Activated naive CD4-positive, alpha-beta T cell treated with anti-CD3 and anti-CD28 coated beads, Interleukin-2, amount 10 ng/mL, durations not matched to agents 7 days and 5 days (primary cell): ENCODE measurements at regions not wholly inside any gene's neighbourhood (a gene's known extent, or its start where the extent isn't known, plus 50 kb on each side); places are given as distances from the start of the nearest gene placed in this dataset.
"Not testable (repeated sequence)": the region's sequence is repeated elsewhere in the genome, so short reads cannot be mapped to it uniquely, and the experiment has no call there.

ENCODE experiments used
- CTCF ChIA-PET: fragments of 350-600 bp; sonication (Branson Sonifier 250); formaldehyde crosslinking; loops from one replicate; lab custom pipeline; 2021; ENCODE audit warnings: antibody characterized with exemption; lab: Charles Lee
- DNase-seq: peaks from one replicate; pipeline ENCODE4 v3.0.0-alpha.2; 2020
- H3K27ac Mint-ChIP-seq: one replicate; pipeline ENCODE4 v1.8.0; 2021; ENCODE audit warnings: mild to moderate bottlenecking, moderate library complexity, mixed read lengths
- H3K27me3 Mint-ChIP-seq: one replicate; pipeline ENCODE4 v1.8.0; 2021; ENCODE audit warnings: mild to moderate bottlenecking, mixed read lengths
- H3K36me3 Mint-ChIP-seq: one replicate; pipeline ENCODE4 v1.8.0; 2021; ENCODE audit warnings: mixed read lengths
- H3K4me1 Mint-ChIP-seq: one replicate; pipeline ENCODE4 v1.8.0; 2021; ENCODE audit warnings: mixed read lengths
- H3K4me3 Mint-ChIP-seq: one replicate; pipeline ENCODE4 v1.8.0; 2021; ENCODE audit warnings: mild to moderate bottlenecking, moderate library complexity, mixed read lengths
- H3K9me3 Mint-ChIP-seq: one replicate; pipeline ENCODE4 v1.8.0; 2021; ENCODE audit warnings: mixed read lengths

DNA sequence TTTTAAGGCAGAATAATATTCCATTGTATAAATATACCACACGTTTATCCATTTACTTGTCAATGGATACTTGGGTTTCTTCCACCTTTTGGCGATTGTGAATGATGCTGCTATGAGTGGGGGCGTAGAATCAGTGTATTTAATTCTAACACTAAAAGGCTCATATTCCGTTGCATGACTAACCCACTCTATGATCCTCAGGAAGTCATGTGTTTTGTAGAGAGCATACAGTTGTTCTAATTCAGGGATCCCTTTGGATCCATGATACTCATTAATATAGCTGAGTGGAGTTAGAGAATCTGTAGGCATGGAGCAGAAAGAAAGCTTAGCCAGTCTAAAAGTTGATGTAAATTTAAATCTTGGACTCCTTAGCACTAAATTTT lies 74.2 kb upstream of the TMEM170B start:
- Mint-ChIP-seq H3K9me3 (no peaks in the 10 kb centered on the region), H3K4me3 (no peak overlapping the region), H3K27ac (no peak overlapping the region), H3K4me1 (peaks cover 20% of the 10 kb centered on the region), H3K36me3 (no peaks in the 10 kb centered on the region), H3K27me3 (no peaks in the 10 kb centered on the region)
- CTCF ChIA-PET, result no interaction called here
- no peak for DNase-seq

DNA sequence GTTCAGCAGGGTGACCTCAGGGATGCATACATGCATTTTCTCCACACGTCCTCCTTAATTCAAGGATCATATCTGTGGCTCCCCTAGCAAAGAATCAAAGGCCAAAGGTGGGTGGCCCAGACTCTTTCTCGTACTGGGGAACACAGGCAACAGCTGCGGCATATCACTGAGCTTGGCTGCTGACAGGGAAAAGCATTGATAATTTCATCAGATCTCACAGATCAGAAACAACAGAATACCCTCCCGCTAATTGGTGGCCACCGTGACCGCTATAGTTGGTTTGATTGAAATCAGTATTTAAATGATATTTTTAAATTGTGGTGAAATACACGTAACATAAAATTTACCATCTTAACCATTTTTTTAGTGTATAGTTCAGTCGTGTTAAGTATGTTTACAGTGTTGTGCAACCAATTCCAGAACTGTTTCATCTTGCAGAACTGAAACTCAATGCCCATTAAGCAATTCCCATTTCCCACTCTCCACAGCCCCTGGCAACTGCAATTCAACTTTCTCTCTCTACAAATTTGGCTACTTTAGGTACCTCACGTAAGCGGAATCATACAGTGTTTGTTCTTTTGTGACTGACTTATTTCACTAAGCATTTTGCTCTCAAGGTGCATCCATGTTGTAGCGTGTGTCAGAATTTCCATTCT lies 74.7 kb upstream of the TMEM170B start:
- CTCF ChIA-PET, result no interaction called here

DNA sequence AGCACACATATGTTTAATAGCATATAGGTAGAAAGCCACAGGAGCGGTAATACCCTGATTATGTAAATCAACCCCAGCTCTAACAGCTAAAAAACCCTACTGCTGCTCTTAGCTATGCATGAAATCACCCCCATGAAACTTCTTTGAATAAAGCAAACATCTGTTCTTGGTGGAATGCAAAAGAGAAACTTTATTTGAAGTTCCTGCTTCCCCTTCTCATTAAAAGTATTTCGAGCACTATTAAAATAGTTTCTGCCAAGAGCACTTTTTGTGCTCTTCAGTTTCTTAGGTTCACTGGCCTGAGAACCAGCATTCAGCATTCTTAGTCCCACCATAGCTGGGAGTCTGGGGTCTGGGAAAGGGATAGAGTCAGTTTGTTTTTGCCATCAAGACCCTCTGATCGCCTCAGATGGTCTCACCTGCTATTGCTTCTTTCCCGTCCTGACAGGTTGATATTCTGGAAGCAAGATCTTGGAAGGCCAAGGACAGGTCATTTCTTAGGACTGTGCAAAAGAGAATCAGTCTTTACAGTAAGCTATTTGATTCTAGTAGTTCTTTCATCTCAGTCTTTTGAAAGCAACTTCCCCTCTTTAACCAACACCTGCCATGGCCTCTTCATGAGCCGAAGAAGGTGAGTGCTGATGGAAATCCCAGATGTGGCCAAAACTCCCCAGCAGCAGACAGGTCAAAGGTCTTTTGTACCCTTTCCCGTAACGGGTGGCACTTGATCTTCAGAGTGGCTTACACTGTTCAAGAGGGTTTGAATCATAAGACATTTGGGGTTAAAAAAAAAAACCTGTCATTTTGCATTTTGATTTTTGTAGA lies 76.5 kb upstream of the TMEM170B start:
- Mint-ChIP-seq H3K36me3 (no peaks in the 10 kb centered on the region), H3K27ac (no peak overlapping the region), H3K4me1 (peaks cover 20% of the 10 kb centered on the region), H3K4me3 (no peak overlapping the region), H3K9me3 (peaks cover 2% of the 10 kb centered on the region), H3K27me3 (peaks cover under 1% of the 10 kb centered on the region)
- no peak for DNase-seq
- CTCF ChIA-PET, result interaction anchor here (0.7 to 1.9 kb wide), 4 partner anchors 18 to 316 kb away, joined by 3 to 6 read pairs (median 3); no protein-coding TSS in a partner anchor

More for the DNA sequence above, 74.7 kb upstream of the TMEM170B start:
- H3K9me3 Mint-ChIP-seq, result no peaks in the 10 kb centered on the region
- H3K4me3 Mint-ChIP-seq, result no peak overlapping the region
- no peak overlapping the region for H3K27ac Mint-ChIP-seq
- no peaks in the 10 kb centered on the region for H3K36me3 Mint-ChIP-seq
- H3K27me3 Mint-ChIP-seq, result no peaks in the 10 kb centered on the region
- no peak for DNase-seq
- H3K4me1 Mint-ChIP-seq, result peaks cover 20% of the 10 kb centered on the region

DNA sequence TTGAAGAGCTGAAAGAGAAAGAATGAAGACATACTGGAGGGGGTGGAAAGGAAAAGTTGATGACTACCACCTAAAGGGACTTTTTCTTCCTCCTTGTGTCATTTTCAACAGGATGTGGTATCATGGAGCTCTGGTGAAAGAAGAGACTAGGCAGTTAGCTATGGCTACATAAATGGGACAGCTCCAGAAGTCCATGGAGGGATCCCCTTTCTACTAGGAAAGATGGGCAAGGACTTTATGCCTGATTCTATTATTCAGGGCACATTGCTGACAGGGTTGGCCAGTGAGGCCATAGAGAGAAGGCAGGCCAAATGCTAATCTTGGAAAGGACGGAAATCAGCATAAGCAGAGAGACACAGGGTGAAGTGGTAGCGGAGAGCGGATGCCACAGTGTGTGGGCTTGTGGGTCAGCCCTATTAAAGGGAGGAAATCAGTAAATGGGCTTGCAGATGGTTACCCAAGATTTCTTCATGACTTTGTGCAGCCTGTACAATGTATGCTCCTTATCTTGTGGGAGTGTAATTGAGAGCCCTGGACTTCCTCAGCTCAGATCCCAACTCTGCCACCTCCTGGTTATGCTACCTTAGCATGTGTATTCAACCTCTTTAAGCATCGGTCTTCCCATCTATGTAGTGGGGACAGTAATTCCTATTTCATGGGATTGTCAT lies 77.4 kb upstream of the TMEM170B start:
- Mint-ChIP-seq H3K9me3 (peaks cover 4% of the 10 kb centered on the region), H3K36me3 (no peaks in the 10 kb centered on the region), H3K4me1 (peaks cover 20% of the 10 kb centered on the region), H3K27me3 (peaks cover 4% of the 10 kb centered on the region), H3K27ac (no peak overlapping the region), H3K4me3 (no peak overlapping the region)
- DNase-seq, result no peak
- CTCF ChIA-PET, result interaction anchor here (0.9 to 1.9 kb wide), 4 partner anchors 19 to 315 kb away, joined by 3 to 6 read pairs (median 4); no protein-coding TSS in a partner anchor

DNA sequence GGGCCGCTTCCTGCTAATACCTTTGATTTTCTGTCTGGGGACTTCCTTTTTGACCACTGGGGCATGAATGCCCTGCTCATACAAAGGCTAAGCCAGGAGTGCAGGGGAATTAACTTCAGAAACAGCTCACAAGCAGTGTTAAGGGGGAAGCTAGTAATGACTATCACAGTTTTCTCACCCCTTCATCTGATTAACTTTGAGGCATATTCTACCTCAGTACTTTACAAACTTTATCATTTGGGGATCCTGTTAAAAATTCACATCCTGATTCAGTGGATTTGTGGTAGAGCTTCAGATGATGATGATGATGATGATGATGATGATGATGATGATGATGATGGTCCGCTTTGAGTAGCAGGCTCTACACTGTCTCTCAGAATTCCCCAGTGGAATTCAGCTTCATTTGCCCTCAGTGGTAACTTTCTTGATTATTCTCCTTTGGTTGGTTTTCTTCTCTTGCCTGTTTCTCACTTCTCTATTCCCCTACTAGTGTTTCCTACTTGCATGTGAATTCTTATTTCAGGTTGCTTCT lies 78.4 kb upstream of the TMEM170B start:
- no peak overlapping the region for H3K27ac Mint-ChIP-seq
- H3K36me3 Mint-ChIP-seq, result peaks cover 4% of the 10 kb centered on the region
- H3K9me3 Mint-ChIP-seq, result peaks cover 4% of the 10 kb centered on the region
- CTCF ChIA-PET, result interaction anchor here (1.2 to 1.9 kb wide), 2 partner anchors 37 to 314 kb away, joined by 3 to 6 read pairs; no protein-coding TSS in a partner anchor
- no peak overlapping the region for H3K4me3 Mint-ChIP-seq
- peaks cover 4% of the 10 kb centered on the region for H3K27me3 Mint-ChIP-seq
- no peak for DNase-seq
- peaks cover 20% of the 10 kb centered on the region for H3K4me1 Mint-ChIP-seq

DNA sequence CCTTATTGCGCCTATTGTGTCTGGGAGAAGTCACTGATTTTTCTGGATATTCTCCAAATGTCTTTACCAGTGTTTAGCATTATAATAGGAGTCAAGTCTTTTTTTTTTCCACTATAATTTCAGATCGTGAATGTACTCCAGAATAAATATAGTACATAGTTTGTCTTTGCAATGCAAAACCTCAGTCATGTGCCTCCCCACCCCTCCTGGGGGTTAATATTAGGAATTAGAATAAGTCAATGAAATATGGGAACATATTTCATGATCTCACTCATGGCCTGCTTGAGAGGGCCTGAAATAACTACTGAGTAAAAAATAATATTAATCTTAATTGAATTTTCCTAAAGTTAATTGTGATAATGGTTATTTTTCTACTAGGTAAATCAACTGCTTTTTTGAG lies 79.0 kb upstream of the TMEM170B start:
- peaks cover 20% of the 10 kb centered on the region for H3K4me1 Mint-ChIP-seq
- no peak overlapping the region for H3K27ac Mint-ChIP-seq
- peaks cover 4% of the 10 kb centered on the region for H3K27me3 Mint-ChIP-seq
- CTCF ChIA-PET, result interaction anchor here (1.2 kb wide), 1 partner anchor 38 kb away, joined by 3 read pairs; no protein-coding TSS in a partner anchor
- no peak for DNase-seq
- H3K9me3 Mint-ChIP-seq, result peaks cover 4% of the 10 kb centered on the region
- peaks cover 4% of the 10 kb centered on the region for H3K36me3 Mint-ChIP-seq
- H3K4me3 Mint-ChIP-seq, result no peak overlapping the region

DNA sequence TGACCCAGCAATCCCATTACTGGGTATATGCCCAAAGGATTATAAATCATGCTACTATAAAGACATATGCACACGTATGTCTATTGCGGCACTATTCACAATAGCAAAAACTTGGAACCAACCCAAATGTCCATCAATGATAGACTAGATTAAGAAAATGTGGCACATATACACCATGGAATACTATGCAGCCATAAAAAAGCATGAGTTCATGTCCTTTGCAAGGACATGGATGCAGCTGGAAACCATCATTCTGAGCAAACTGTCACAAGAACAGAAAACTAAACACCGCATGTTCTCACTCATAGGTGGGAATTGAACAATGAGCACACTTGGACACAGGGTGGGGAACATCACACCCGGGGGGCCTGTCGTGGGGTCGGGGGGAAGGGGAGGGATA lies 80.1 kb upstream of the TMEM170B start:
- CTCF ChIA-PET, H3K27ac Mint-ChIP-seq, H3K9me3 Mint-ChIP-seq, H3K27me3 Mint-ChIP-seq, DNase-seq, H3K4me3 Mint-ChIP-seq, H3K36me3 Mint-ChIP-seq: not testable (repeated sequence)
- peaks cover 20% of the 10 kb centered on the region for H3K4me1 Mint-ChIP-seq

DNA sequence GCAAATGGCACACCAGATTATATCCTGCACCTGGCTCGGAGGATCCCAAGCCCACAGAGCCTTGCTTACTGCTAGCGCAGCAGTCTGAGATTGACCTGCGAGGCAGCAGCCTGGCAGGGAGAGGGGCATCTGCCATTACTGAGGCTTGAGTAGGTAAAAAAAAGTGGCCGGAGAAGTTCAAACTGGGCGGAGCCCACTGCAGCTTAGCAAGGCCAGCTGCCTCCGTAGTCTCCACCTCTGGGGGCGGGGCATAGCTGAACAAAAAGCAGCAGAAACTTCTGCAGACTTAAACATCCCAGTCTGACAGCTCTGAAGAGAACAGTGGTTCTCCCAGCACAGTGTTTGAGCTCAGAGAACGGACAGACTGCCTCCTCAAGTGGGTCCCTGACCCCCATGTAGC lies 85.4 kb upstream of the TMEM170B start:
- H3K4me1 Mint-ChIP-seq, CTCF ChIA-PET, H3K4me3 Mint-ChIP-seq, H3K27ac Mint-ChIP-seq, H3K36me3 Mint-ChIP-seq, H3K9me3 Mint-ChIP-seq, DNase-seq: not testable (repeated sequence)
- H3K27me3 Mint-ChIP-seq, result peaks cover 19% of the 10 kb centered on the region

DNA sequence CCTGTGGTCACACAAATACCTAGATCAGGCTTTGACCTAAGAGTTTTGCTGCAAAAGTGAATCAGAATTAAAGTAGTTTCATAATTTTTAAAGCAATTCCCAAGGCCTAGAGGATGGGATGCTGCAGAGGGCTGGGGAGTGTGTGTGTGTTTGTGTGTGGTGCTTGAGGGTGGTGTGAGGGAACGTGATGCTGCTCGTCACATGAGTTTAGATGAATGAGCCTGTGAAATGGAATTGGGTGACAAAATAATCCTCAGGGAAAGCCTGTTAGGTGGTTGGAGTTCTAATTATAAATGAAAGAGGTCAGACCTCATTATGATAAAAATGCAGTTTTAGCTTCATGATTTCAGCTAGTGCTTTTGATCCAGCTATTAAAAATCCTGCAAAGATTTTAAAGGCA lies 87.5 kb upstream of the TMEM170B start:
- Mint-ChIP-seq H3K27ac (no peak overlapping the region), H3K9me3 (peaks cover 4% of the 10 kb centered on the region), H3K27me3 (peaks cover 19% of the 10 kb centered on the region), H3K4me1 (peaks cover 1% of the 10 kb centered on the region), H3K36me3 (peaks cover 4% of the 10 kb centered on the region), H3K4me3 (no peak overlapping the region)
- CTCF ChIA-PET, result interaction anchor here (0.9 kb wide), 1 partner anchor 15 kb away, joined by 3 read pairs; no protein-coding TSS in a partner anchor
- no peak for DNase-seq

DNA sequence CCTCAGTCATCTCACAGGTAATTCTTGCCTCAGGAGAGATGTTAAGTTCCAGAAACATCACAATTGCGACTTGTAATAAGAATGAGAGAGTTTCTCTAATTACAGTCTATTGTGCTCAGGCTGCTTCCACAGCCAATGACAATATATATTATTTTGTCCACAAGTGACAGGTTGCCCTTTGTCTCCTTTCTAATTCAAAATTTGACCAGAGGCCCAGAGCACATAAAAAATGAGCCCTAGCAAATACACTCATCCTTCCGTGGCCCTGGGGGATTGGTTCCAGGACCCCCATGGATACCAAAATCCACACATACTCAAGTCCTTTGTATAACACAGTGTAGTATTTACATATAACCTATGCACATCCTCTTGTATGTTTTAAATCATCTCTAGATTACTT lies 88.1 kb upstream of the TMEM170B start:
- no peak for DNase-seq
- Mint-ChIP-seq H3K27me3 (peaks cover 19% of the 10 kb centered on the region), H3K4me3 (no peak overlapping the region), H3K4me1 (peaks cover 5% of the 10 kb centered on the region), H3K9me3 (peaks cover 4% of the 10 kb centered on the region), H3K36me3 (peaks cover 1% of the 10 kb centered on the region), H3K27ac (no peak overlapping the region)
- CTCF ChIA-PET, result no interaction called here

DNA sequence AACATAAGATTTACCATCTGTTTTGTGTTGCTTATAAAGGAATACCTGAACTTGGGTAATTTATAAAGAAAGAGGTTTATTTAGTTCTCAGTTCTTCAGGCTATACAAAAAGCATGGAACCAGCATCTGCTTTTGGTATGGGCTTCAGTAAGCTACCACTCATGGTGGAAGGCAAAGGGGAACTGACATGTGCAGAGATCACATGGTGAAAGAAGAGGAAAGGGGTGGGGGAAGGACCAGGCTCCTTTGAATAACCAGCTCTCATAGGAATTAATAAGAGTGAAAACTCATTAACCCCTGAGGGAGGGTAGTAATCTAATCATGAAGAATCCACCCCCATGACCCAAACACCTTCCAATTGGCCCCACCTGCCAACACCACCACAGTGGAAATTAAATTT lies 89.5 kb upstream of the TMEM170B start:
- H3K27ac Mint-ChIP-seq, result no peak overlapping the region
- H3K4me1 Mint-ChIP-seq, result peaks cover 5% of the 10 kb centered on the region
- H3K4me3 Mint-ChIP-seq, result no peak overlapping the region
- no peak for DNase-seq
- no peaks in the 10 kb centered on the region for H3K36me3 Mint-ChIP-seq
- H3K9me3 Mint-ChIP-seq, result peaks cover 1% of the 10 kb centered on the region
- CTCF ChIA-PET, result no interaction called here
- H3K27me3 Mint-ChIP-seq, result peaks cover 19% of the 10 kb centered on the region

DNA sequence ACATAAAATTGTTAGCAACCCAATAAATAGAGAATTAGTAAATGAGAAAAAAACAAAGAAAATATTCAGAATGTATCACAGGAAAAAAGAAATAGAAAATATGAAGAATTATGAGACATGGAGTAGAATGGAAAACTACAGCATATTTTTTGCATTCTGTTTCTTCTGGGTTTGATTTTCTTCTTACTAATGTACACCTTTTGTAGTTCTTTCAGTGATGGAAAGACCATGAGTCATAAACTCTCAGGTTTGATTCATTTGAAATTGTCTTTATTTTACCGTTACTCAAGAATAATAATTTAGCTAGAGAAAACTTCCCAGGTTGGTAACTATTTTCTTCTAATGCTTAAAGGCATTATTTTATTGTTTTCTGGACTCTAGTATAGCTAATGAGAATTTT lies 90.3 kb upstream of the TMEM170B start:
- Mint-ChIP-seq H3K9me3 (peaks cover 1% of the 10 kb centered on the region), H3K4me1 (peaks cover 5% of the 10 kb centered on the region), H3K36me3 (no peaks in the 10 kb centered on the region), H3K27ac (no peak overlapping the region), H3K4me3 (no peak overlapping the region), H3K27me3 (peaks cover 19% of the 10 kb centered on the region)
- no peak for DNase-seq
- CTCF ChIA-PET, result no interaction called here

DNA sequence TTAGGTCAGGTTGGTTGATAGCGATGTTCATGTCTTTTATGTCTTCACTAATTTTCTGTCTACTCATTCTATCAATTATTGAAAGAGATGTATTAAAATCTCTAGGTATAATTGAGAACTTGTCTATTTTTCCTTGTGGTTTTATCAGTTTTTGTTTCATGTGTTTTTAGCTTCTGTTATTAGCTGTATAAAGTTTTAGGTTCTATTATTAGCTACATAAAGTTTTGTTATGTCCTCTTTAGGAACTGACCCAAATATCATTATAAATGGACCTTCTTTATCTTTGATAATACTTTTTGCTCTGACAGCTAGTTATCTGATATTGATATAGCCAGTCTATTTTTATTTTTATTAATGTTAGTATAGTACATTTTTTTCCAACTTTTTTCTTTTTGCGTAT lies 92.4 kb upstream of the TMEM170B start:
- Mint-ChIP-seq H3K27me3 (peaks cover 7% of the 10 kb centered on the region), H3K4me3 (no peak overlapping the region), H3K27ac (no peak overlapping the region), H3K4me1 (peaks cover 5% of the 10 kb centered on the region), H3K9me3 (peaks cover 1% of the 10 kb centered on the region), H3K36me3 (no peaks in the 10 kb centered on the region)
- no peak for DNase-seq
- CTCF ChIA-PET, result no interaction called here

DNA sequence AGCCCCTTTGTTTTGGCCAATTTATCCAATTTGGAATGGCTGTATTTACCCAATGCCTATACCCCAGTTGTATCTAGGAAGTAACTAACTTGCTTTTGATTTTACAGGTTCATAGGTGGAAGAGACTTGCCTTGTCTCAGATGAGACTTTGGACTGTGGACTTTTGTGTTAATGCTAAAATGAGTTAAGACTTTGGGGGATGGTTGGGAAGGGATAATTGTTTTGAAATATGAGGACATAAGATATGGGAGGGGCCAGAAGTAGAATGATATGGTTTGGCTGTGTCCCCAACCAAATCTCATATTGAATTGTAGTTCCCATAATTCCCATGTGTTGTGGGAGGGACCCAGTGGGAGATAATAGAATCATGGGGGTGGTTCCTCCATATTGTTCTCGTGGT lies 94.4 kb upstream of the TMEM170B start:
- H3K4me3 Mint-ChIP-seq, CTCF ChIA-PET, H3K36me3 Mint-ChIP-seq, H3K27me3 Mint-ChIP-seq, H3K9me3 Mint-ChIP-seq, H3K27ac Mint-ChIP-seq, DNase-seq, H3K4me1 Mint-ChIP-seq: not testable (repeated sequence)
